ENCODE measurements at regions not wholly inside any gene's neighbourhood (a gene's known extent, or its start where the extent isn't known, plus 50 kb on each side); places are given as distances from the start of the nearest gene placed in this dataset.

DNA sequence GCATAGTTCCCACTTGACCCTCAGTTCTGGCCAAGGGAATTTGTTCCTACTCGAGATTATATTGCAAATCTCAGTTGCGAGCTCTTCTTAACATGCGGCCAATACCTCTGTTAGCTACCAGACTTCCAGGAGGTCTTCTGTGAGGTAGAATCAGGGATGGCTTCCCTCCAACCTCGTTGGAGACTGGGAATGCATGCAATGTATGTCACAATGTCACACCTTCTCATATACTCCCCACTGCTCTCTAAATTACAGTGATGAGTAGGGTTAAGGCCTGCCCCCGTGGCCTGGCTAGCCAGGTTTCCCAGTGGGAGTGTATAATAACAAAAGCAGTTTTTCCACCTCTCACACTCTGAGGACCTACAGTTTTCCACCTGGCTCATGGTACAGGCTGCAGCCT is 1962.5 kb downstream of the ARAP2 start (continued):
- no peak for TF ChIP-seq OSR1 (CRISPR knock-in tag; IDR thresholded peaks at IDR 0.05)

- no peak for ATAC-seq
- TF ChIP-seq TCF4 (CRISPR knock-in tag; IDR thresholded peaks at IDR 0.05; ENCODE audit: borderline replicate concordance) (peak; percentile 74; the same call in 1 of the 2 replicates), TSHZ2 (CRISPR knock-in tag; IDR thresholded peaks at IDR 0.05) (no peak), SNAI2 (CRISPR knock-in tag; IDR thresholded peaks at IDR 0.05) (no peak)
Measured at GRCh38 chr4:34289489-34289888, 1954.8 kb downstream of the ARAP2 start.

- no peak for ATAC-seq
- no peak for TF ChIP-seq TOX (CRISPR knock-in tag; IDR thresholded peaks at IDR 0.05; ENCODE audit: borderline replicate concordance)
- TF ChIP-seq GLIS3 (CRISPR knock-in tag; IDR thresholded peaks at IDR 0.05) = no peak
- no peak for TF ChIP-seq SNAI2 (CRISPR knock-in tag; IDR thresholded peaks at IDR 0.05)
- no peak for TF ChIP-seq ZC3H10 (CRISPR knock-in tag; IDR thresholded peaks at IDR 0.05)
- no peak for TF ChIP-seq RARB (CRISPR knock-in tag; IDR thresholded peaks at IDR 0.05)
- TF ChIP-seq CREB5 (CRISPR knock-in tag; IDR thresholded peaks at IDR 0.05; ENCODE audit: low read depth) = no peak
- TF ChIP-seq ZFP3 (CRISPR knock-in tag; IDR thresholded peaks at IDR 0.05) = no peak
- no peak for TF ChIP-seq BACH2 (CRISPR knock-in tag; IDR thresholded peaks at IDR 0.05; ENCODE audit: borderline replicate concordance)
- no peak for TF ChIP-seq ZNF8 (CRISPR knock-in tag; IDR thresholded peaks at IDR 0.05)
- TF ChIP-seq CSDC2 (CRISPR knock-in tag; IDR thresholded peaks at IDR 0.05) = no peak
- TF ChIP-seq OSR1 (CRISPR knock-in tag; IDR thresholded peaks at IDR 0.05) = no peak
- no peak for TF ChIP-seq TSHZ2 (CRISPR knock-in tag; IDR thresholded peaks at IDR 0.05)
- no peak for TF ChIP-seq ARNTL (CRISPR knock-in tag; IDR thresholded peaks at IDR 0.05; ENCODE audit: borderline replicate concordance, low read depth)
- TF ChIP-seq ZNF565 (CRISPR knock-in tag; conservative IDR thresholded peaks at IDR 0.05; ENCODE audit: low read depth) = no peak
- no peak for TF ChIP-seq ZNF70 (CRISPR knock-in tag; IDR thresholded peaks at IDR 0.05)
- no peak for TF ChIP-seq PPARA (CRISPR knock-in tag; IDR thresholded peaks at IDR 0.05; ENCODE audit: borderline replicate concordance)
Measured at GRCh38 chr4:34289962-34290361, 1954.4 kb downstream of the ARAP2 start.

DNA sequence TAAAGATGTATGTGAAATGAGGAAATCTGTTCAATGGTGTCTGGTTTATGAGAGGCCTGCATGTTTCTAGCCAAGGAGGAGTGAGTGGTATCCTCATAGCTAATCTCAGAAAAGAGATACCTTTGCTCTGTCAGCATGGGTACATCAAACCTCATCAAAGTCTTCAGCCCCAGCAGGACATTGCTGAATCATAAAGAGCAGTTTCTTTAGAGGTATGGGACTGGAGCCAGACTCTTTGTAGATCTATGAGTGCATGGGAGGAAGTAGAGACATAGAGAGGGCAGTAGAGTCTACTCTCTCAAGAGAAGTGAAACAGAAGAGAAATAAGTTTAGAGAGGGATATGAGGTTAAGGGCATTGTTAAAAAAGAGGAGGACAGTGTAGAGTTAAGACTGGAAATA is 1950.9 kb downstream of the ARAP2 start:
- ATAC-seq = no peak
- no peak for TF ChIP-seq POU6F1 (CRISPR knock-in tag; IDR thresholded peaks at IDR 0.05; ENCODE audit: borderline replicate concordance, low read depth)
- no peak for TF ChIP-seq ZFP3 (CRISPR knock-in tag; IDR thresholded peaks at IDR 0.05)
- no peak for TF ChIP-seq PPARA (CRISPR knock-in tag; IDR thresholded peaks at IDR 0.05; ENCODE audit: borderline replicate concordance)
- no peak for TF ChIP-seq ISL1 (CRISPR knock-in tag; IDR thresholded peaks at IDR 0.05)
- no peak for TF ChIP-seq CSRNP3 (CRISPR knock-in tag; IDR thresholded peaks at IDR 0.05)
- TF ChIP-seq TSHZ2 (CRISPR knock-in tag; IDR thresholded peaks at IDR 0.05) = no peak
- no peak for TF ChIP-seq BACH2 (CRISPR knock-in tag; IDR thresholded peaks at IDR 0.05; ENCODE audit: borderline replicate concordance)
- TF ChIP-seq ARNTL (CRISPR knock-in tag; IDR thresholded peaks at IDR 0.05; ENCODE audit: borderline replicate concordance, low read depth) = no peak
- no peak for TF ChIP-seq TCF4 (CRISPR knock-in tag; IDR thresholded peaks at IDR 0.05; ENCODE audit: borderline replicate concordance)
- TF ChIP-seq ZNF565 (CRISPR knock-in tag; conservative IDR thresholded peaks at IDR 0.05; ENCODE audit: low read depth) = no peak
- no peak for TF ChIP-seq GLIS3 (CRISPR knock-in tag; IDR thresholded peaks at IDR 0.05)
- no peak for TF ChIP-seq ZFP30 (CRISPR knock-in tag; IDR thresholded peaks at IDR 0.05)
- no peak for TF ChIP-seq ESRRG (CRISPR knock-in tag; IDR thresholded peaks at IDR 0.05)
- TF ChIP-seq ZNF8 (CRISPR knock-in tag; IDR thresholded peaks at IDR 0.05) = no peak
- no peak for TF ChIP-seq ZC3H10 (CRISPR knock-in tag; IDR thresholded peaks at IDR 0.05)

Measured in SK-N-SH treated with all-trans-retinoic acid at 6 μM for 48 hours (cell line).